ENCODE measurements at regions not wholly inside any gene's neighbourhood (a gene's known extent, or its start where the extent isn't known, plus 50 kb on each side); places are given as distances from the start of the nearest gene placed in this dataset.

DNA sequence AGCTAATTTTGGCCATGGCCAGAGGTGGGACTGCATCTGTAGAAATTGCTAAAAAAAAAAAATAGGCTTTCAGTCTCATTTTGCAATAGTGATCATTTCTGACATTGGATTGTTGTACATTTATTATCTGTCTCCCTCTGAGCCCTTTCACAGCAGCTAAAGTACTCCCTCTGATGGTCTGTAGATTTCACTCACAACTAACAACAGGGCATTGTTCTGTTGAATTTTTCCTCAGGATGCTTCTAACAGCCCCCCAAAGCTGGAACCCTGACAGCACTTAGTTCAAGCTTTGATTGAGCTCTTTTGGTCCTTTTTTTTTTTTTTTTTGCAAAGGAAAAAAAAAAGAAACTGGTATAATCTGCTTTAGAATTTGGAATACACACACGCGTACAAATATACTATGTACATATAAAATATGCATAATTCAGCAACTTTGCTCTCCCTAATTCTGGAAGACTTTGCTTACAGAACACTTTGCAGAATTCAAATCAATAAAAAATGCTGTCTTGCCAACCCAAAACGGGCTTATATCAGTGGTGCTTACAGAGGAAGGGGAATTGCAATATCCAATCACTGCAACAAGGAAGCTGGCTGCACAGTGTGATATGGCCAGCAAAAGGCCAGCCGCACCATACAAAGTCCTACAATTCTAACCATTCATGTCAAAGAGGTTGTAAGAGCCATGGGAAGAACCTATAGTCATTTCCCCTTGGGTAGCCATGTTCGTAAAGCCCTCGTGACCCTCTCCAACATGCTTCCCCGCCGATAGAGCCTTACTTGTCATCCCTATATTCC lies 406.4 kb downstream of the SMARCA1 start:
- ATAC-seq (no peak), DNase-seq (ENCODE audit: low read depth, low spot score) (no peak), FAIRE-seq (no peak)
- Histone ChIP-seq H3K4me3 (no peak overlapping the region), H3K36me3 (ENCODE audit: control insufficient read depth in 2 of 2, insufficient read depth in 2 of 2, low read length in 1 of 2) (no peaks in the 10 kb centered on the region), H3K27ac (ENCODE audit: control insufficient read depth, insufficient read depth) (no peak overlapping the region), H3K4me2 (ENCODE audit: control insufficient read depth, insufficient read depth) (no peak overlapping the region), H3K4me1 (ENCODE audit: control insufficient read depth, insufficient read depth, low read length) (no peaks in the 10 kb centered on the region), H3K9ac (ENCODE audit: control insufficient read depth, insufficient read depth, low read length) (no peak overlapping the region), H3K27me3 (replicated peaks in 1 of 2; ENCODE audit: control insufficient read depth in 2 of 2, insufficient read depth in 2 of 2, low read length in 1 of 2) (no peaks in the 10 kb centered on the region), H3K79me2 (ENCODE audit: control insufficient read depth, insufficient read depth, low read length) (no peaks in the 10 kb centered on the region), H2AFZ (ENCODE audit: control insufficient read depth, low read depth, low read length) (no peak overlapping the region), H3K9me3 (replicated peaks; ENCODE audit: control insufficient read depth, insufficient read depth, low read length) (no peaks in the 10 kb centered on the region), H4K20me1 (ENCODE audit: control insufficient read depth, insufficient read depth) (no peaks in the 10 kb centered on the region)
- in situ Hi-C loops (cut with MboI), result no loop called here
- intact Hi-C loops (cut with micrococcal nuclease; ENCODE audit: unreplicated experiment), result no loop called here
- ChIA-PET POLR2A (no interaction called here), CTCF (interaction anchor here (0.7 to 1.7 kb wide), 2 partner anchors 14 to 44 kb away, joined by 3 to 4 read pairs; no protein-coding TSS in a partner anchor), RAD21 (ENCODE audit: unreplicated experiment) (interaction anchor here (0.6 kb wide), 1 partner anchor 346 kb away, joined by 3 read pairs; no protein-coding TSS in a partner anchor), SMC1A (ENCODE audit: uncharacterized antibody, unreplicated experiment) (no interaction called here)
- 48% methylated on average over 8 of the region's 8 CpGs for WGBS (ENCODE audit: insufficient coverage, insufficient replicate concordance, low lambda C conversion rate, missing lambda C conversion rate)
- TF ChIP-seq, protein P1, sequence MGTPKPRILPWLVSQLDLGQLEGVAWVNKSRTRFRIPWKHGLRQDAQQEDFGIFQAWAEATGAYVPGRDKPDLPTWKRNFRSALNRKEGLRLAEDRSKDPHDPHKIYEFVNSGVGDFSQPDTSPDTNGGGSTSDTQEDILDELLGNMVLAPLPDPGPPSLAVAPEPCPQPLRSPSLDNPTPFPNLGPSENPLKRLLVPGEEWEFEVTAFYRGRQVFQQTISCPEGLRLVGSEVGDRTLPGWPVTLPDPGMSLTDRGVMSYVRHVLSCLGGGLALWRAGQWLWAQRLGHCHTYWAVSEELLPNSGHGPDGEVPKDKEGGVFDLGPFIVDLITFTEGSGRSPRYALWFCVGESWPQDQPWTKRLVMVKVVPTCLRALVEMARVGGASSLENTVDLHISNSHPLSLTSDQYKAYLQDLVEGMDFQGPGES (IDR thresholded peaks at IDR 0.05), result no peak
- TF ChIP-seq SUPT20H (IDR thresholded peaks at IDR 0.05; ENCODE audit: borderline replicate concordance, control insufficient read depth, low read depth, low read length) (no peak), PAX5 (IDR thresholded peaks at IDR 0.05; ENCODE audit: borderline replicate concordance, low read depth, low read length) (no peak), FOXM1 (IDR thresholded peaks at IDR 0.05; ENCODE audit: low read depth, low read length) (no peak), ZBTB40 (IDR thresholded peaks at IDR 0.05; ENCODE audit: borderline replicate concordance) (no peak), MTA3 (IDR thresholded peaks at IDR 0.05; ENCODE audit: borderline replicate concordance, low read length) (no peak)
- no TSS peak for BruUV-seq (replicated peaks)
